NCI-H2029 treated with DMSO at 0.1 percent for 48 hours (cell line): ENCODE measurements at regions not wholly inside any gene's neighbourhood (a gene's known extent, or its start where the extent isn't known, plus 50 kb on each side); places are given as distances from the start of the nearest gene placed in this dataset.
"Not testable (repeated sequence)": the region's sequence is repeated elsewhere in the genome, so short reads cannot be mapped to it uniquely, and the experiment has no call there.

Experiments
- DNase-seq: peaks from one replicate; lab custom pipeline; 2025; lab: John Stamatoyannopoulos, UW

DNA sequence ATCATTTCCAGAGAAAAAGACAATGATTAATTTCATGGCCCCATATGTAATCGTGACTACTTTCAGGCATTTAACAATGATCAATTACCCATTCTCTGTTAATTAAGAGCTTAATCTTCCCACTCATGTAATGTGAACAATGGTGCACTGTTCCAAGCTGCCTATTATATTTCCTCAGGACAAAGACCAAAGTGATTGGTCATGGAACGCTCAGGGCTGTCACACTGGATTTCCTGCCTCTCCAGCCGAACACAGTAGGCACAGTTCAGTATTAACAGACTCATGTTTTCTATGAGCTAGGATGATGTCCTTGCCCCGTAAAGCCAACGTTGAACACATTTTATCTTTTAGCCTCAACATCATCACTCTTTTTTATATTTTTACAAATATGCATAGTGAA is 142.7 kb upstream of the FZD8 start:
- DNase-seq, result no peak

DNA sequence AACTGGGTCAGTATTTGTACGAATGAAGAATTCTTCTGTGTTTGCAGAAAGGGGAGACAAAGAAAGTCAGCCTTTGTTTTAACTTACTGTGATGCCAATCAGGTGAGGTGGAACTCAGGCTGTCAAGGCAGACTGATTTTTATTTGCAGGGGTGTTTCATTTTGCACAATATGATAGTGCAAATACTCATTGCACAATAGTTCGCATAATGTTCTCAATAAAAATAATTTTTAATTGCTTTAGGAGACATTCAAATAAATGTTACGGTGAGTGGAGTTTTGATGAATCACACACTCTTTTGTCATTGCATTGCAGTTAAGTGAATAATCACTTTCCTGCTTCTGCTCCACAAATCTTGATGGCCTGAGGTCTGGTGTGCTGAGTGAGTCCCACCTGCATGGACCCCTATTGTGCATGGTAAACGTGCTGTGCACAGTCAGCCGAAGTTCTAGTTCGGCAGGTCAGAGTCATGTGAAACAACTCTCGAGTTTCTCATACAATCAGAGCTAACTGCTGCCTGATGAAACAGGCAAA is 141.3 kb upstream of the FZD8 start:
- no peak for DNase-seq

DNA sequence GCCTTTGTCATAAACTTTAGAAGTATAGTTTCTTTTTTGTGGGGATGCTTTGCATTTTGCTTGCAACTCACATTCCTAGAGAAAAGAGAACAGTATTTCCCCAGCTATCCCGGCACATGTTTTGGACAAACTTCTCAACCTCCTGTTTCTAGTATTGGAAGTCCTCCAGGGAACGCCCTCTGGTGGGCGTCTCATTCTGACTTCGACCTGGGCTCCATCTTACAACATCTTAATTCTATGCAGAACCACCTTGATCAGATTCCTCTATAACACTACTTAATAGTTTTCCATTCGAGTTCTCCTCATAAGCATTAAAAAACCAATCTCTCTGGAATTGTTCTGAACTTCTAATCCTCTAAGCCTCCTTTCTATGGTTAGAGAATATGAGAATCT is 139.5 kb upstream of the FZD8 start:
- no peak for DNase-seq

DNA sequence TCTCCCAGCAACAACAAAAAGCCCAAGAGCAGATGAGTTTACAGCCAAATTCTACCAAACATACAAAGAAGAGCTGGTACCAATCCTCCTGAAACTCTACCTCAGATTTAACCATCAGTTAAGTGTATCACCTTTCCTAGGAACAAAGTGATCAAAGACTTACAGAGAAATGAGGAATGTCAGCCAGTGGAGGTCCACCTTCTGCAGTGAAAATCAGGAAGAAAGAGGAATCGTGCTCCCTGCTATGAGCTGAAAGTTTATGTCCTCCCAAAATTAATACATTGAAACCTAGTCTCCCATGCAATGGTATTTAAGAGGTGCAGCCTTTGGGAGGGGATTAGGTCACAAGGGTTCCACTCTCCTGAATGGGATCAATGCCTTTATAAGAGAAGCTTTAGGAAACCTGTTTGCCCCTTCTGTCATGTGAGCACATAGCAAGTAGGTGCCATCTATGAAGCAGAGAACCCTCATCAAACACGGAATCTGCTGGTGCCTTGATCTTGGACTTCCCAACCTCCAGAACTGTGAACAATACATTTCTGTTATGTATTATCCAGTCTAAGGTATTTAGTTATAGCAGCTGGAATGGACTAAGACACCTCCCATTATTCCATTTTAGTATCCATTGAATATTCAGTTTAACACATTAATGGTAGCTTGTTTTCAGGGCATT is 139.0 kb upstream of the FZD8 start:
- DNase-seq, result no peak

- DNase-seq, result no peak
Measured at GRCh38 chr10:35778306-35778705, 136.2 kb upstream of the FZD8 start.

DNA sequence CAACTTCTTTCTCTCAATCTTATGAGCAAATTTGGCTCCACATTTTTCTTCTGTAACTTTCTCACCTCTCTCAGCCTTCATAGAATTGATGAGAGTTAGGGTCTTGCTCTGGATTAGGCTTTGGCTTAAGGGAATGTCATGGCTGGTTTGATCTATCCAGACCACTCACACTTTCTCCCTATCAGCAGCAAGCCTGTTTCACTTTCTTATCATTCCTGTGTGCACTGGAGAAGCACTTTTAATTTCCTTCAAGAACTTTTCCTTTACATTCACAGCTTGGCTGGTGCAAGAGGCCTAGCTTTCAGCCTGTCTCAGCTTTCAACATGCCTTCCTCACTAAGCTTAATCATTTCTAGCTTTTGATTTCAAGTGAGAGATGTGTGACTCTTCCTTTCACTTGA is 134.5 kb upstream of the FZD8 start:
- not testable (repeated sequence) for DNase-seq

GRCh38 chr10:35774109-35774508 is 132.0 kb upstream of the FZD8 start:
- no peak for DNase-seq

- no peak for DNase-seq
Measured at GRCh38 chr10:35770817-35771355, 128.8 kb upstream of the FZD8 start.

DNA sequence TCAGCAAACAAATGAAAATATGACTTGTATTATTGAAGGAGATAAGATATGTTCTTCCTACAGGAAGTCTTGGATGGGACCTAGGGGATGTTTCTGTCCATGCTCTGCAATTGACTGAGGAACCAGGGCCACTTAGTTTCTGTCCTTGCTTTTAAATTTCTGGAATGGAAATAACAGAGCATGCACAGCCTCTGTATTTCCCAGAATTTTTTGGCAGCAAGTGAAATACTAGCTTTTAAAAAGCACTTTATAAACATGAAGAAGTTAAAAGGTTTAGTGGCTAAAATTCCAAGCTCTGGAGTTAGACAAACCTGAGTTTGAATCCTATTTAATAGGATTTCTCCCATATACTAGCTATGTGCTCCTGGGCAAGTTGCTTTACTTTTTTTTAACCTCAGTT is 127.7 kb upstream of the FZD8 start:
- DNase-seq, result no peak

DNA sequence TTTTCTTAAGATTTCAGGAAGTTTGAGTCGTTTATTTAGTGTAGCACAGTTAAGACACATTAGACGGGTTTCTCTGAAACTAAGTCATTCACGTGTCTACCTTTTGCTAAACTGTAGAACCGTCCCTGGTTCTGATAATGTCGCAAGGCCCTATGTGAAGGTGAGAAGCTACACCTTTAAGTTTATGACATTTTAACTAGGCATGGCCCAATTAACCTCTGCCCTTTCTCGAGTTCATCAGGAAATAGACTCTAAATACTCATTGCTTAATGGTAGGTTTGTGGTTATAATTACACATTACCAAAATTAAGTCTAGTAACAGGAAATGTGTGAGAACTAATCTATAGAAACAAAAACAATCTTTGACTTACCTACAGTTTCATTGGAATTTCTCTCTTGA is 126.6 kb upstream of the FZD8 start:
- DNase-seq, result no peak

DNA sequence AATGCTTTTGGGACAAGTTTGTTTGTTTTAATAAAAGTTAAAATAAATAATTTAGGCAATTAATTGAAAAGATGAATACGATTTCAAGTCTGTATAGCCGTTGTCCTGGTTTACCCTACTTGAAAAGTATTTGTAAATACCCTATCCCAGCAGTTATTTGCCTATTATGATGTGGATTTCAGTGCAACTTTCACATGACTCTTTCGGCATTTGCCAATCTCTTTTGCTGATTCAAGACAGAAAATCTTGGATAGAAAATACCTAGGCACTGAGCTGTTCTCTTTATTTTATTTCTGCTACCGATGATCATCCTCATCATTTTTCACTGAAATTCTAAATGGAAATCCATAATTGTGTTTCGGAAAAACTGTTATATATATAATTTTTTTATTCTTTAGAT is 125.9 kb upstream of the FZD8 start:
- DNase-seq, result no peak

- DNase-seq, result no peak
Measured at GRCh38 chr10:35765996-35766395, 123.9 kb upstream of the FZD8 start.

- DNase-seq, result no peak
Measured at GRCh38 chr10:35765066-35765527, 123.0 kb upstream of the FZD8 start.

DNA sequence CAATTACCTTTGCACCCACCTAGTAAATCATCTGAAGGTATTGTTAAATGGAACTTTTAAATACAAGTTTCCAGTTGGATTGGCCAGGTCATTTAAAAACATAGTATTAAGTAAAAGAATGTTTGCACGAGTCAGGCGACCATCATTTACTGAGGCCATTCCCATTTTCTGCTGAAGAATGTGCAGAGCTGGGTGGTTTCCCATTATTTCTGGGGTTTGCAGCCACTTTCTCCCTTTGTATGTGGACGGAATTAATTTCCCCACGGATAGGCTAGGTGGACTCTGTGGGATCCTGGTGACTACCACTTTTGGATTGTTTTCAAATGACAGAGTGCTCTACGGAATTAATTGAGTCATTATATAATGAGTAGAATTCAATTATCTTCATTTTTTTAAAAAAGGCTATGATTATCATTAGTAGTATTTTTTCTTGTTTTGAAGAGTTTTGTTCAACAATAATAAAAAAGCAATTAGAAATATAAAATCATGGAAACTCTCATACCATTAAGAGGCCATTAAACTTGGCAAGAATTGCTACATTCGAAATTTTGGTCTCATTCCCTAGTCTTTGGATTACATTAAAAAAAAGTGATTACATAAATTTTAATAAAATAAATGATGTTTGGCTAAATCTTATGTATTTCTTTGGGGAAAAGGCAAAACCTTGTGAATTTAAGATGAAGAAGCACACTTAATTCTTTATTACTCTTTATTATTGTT is 120.4 kb upstream of the FZD8 start:
- DNase-seq, result no peak

DNA sequence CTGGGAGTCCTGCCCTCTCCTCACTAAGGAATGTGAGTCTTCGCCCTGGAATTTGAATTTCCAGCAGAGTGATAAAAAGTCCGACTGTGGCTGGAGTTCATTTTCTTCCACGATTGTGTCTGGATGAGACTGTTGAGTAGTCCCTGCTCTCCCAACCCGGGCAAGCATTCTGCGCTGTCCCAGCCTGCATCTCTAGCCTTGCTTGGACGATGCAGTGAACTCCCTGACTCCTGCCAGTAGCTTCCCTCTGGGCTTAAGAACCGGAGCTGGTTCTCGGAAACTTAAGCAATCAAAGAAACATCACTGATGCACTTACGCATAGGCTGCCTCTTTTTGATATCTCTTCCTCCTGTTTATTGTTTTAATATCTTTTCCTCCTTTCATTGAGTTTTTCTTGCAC is 116.0 kb upstream of the FZD8 start:
- DNase-seq, result no peak

DNA sequence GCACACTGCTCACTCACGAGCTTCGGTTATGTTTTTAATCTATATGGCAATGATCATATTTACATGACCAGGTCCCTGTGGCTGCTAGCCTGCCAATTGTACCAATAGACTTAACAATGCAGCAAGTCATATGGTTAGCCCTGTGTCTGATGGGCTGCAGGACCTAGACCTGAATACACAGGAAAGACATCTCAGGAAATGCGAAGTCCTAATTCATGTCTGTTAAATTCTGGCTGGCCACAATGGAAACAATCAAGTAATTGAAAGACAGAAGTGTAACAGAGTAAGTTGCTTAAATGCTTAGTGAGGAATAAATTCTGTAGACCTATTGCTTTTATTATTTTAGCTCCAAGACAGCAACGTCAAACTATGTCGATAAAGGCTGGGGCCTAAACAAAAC is 112.4 kb upstream of the FZD8 start:
- no peak for DNase-seq

DNA sequence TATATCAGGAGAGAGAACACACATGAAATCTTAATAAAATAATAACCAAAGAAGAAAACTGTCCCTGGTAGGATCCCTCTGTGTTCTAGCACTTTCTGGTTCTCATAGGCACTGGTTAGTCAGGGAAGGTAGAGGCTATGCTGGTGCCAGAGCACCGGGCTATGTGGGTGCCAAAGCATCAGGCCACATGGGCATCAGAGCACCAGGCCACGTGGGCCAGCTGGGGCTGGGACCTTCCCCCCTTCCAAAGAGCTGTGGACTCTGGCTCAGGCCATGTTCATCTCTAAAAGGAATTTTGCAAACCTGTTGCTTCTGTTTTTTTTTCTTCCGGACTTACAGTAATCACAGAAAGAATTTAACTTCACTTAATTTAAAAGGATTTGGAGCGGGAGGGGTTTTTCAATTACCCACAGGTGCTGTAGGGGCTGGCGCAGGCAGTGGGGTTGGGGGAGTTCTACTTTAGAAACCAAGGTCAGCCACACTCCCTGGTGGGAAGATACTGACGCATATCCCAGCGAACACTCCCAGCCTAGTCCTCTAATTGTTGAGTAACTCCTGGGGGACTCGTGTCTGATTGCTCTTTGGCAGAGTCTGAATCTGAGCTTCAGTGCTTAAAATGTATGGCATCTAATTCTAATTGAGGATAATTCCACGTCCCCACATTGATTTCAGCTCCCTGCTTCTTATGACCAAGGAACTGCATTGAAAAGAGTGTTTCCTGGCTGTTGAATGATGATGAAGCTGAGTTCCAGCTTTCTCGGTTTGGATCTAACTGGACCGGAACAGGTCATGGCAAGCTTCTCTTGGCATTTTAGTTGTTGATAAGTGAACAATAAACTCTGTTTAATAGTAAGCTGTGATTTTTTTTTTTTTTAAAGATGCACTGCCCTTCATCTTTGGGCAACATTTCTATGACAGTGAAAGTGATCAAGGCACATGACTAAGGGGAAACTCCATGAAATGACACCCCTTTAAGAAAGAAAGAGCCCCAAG is 110.7 kb upstream of the FZD8 start:
- DNase-seq, result no peak

GRCh38 chr10:35751347-35751746 is 109.3 kb upstream of the FZD8 start:
- no peak for DNase-seq

GRCh38 chr10:35749230-35749629 is 107.1 kb upstream of the FZD8 start:
- no peak for DNase-seq

- no peak for DNase-seq
Measured at GRCh38 chr10:35745617-35746403, 103.7 kb upstream of the FZD8 start.

DNA sequence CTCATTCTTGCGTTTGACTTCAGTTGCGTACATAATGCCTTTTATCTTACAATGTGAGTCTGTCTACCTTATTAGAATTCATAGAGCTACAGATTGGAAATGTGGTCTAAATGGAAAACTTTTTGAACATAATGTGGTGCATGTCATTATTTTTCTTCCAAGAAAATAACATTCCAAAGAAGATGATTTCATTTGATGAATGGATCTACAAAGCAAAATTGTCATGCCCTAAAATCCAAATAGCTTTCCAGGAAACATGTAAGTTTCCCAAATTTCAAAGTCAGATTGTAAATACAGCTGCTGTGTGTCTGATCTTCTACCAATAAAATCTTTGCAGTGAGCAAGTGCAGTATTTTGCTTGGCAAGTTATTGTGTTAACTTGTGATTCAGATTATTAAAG is 101.8 kb upstream of the FZD8 start:
- no peak for DNase-seq
